Activated T-helper 17 cell treated with anti-CD3 and anti-CD28 coated beads, Interleukin-2, amount 50 U/mL, for 72 hours (primary cell): ENCODE measurements at regions not wholly inside any gene's neighbourhood (a gene's known extent, or its start where the extent isn't known, plus 50 kb on each side); places are given as distances from the start of the nearest gene placed in this dataset.
"Not testable (repeated sequence)": the region's sequence is repeated elsewhere in the genome, so short reads cannot be mapped to it uniquely, and the experiment has no call there.

ENCODE experiments used
- ATAC-seq: fragments of 150-1000 bp; cut with Tn5 transposase; replicated peaks from 2 replicates; pipeline ENCODE4 v1.10.0; 2021; ENCODE audit warnings: mild to moderate bottlenecking, moderate library complexity
- H3K27ac Mint-ChIP-seq: one replicate; pipeline ENCODE4 v1.8.0; 2022; ENCODE audit warnings: mixed read lengths
- H3K27me3 Mint-ChIP-seq: one replicate; pipeline ENCODE4 v1.8.0; 2022; ENCODE audit warnings: mixed read lengths
- H3K36me3 Mint-ChIP-seq: one replicate; pipeline ENCODE4 v1.8.0; 2022; ENCODE audit warnings: low read depth, mild to moderate bottlenecking, mixed read lengths
- H3K4me1 Mint-ChIP-seq: one replicate; pipeline ENCODE4 v1.8.0; 2022; ENCODE audit warnings: mixed read lengths
- H3K4me3 Mint-ChIP-seq: one replicate; pipeline ENCODE4 v1.8.0; 2022; ENCODE audit warnings: mild to moderate bottlenecking, mixed read lengths
- H3K9me3 Mint-ChIP-seq: one replicate; pipeline ENCODE4 v1.8.0; 2022; ENCODE audit warnings: mixed read lengths

GRCh38 chr3:170814822-170815221, 55.2 kb downstream of the RPL22L1 start:
- Mint-ChIP-seq H3K9me3 (no peaks in the 10 kb centered on the region), H3K36me3 (no peaks in the 10 kb centered on the region), H3K27me3 (peaks cover 13% of the 10 kb centered on the region), H3K4me3 (no peak overlapping the region), H3K27ac (no peak overlapping the region), H3K4me1 (peaks cover 5% of the 10 kb centered on the region)
- no peak for ATAC-seq

- H3K4me1 Mint-ChIP-seq = peaks cover 5% of the 10 kb centered on the region
- no peak overlapping the region for H3K27ac Mint-ChIP-seq
- H3K9me3 Mint-ChIP-seq = no peaks in the 10 kb centered on the region
- no peaks in the 10 kb centered on the region for H3K36me3 Mint-ChIP-seq
- no peak for ATAC-seq
- H3K4me3 Mint-ChIP-seq = no peak overlapping the region
- peaks cover 6% of the 10 kb centered on the region for H3K27me3 Mint-ChIP-seq
Measured at GRCh38 chr3:170813266-170813665, 56.7 kb downstream of the RPL22L1 start.

DNA sequence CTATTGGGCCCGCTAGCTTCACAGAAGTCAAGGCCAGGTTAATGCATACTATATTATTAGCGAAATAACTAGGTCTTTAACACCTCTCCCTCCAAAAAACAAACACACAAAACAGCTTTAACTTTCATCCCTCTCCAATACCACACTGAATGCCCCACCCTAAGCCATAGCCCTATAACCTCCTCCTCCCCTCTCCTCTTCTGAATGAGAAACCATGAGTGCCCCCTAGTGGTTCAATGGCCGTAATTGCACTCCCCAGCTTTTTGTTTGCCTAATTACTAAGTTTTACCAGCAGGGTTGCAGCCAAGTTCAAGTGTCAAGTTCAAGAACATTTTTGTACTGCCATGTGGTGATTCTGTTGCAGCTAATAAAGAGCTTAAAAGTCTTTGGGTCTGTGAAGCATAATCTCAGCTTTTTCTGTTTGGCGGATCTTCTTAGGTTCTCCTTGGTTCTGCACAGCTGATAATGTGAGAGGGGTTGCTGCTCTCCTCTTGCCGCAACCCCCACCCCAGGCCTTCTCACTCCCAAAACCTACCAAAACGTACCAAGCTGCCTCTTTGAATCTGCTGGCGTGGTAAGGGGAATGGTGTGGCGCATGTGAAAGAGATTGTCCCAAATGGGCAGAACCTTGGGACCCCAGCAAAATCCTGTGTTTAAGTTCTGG, 57.9 kb downstream of the RPL22L1 start:
- Mint-ChIP-seq H3K36me3 (no peaks in the 10 kb centered on the region), H3K27ac (no peak overlapping the region), H3K27me3 (no peaks in the 10 kb centered on the region), H3K4me3 (no peak overlapping the region), H3K4me1 (peaks cover 5% of the 10 kb centered on the region), H3K9me3 (no peaks in the 10 kb centered on the region)
- ATAC-seq = peak; percentile 70

DNA sequence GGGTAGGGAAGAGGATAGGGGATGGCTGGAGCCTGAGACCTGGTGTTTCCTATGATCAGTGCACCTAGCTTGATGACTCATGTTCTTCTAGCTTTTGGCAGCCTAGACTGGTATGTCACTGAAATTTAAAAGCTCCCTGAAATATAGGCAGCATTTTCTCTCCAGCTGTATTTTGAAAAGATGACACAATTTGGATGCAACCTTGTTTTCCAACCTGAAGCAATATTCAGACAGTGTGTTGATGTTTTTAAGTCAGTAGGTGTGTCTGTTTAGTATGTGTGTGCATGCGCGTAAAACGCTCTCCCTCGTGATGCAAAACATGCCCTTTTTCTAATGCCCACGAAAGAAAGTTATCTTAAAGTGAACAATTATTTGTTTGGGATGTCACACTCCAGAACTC, 58.5 kb downstream of the RPL22L1 start:
- no peaks in the 10 kb centered on the region for H3K27me3 Mint-ChIP-seq
- peaks cover 5% of the 10 kb centered on the region for H3K4me1 Mint-ChIP-seq
- ATAC-seq = no peak

GRCh38 chr3:170809975-170810357, 60.0 kb downstream of the RPL22L1 start:
- no peaks in the 10 kb centered on the region for H3K36me3 Mint-ChIP-seq
- peaks cover 5% of the 10 kb centered on the region for H3K4me1 Mint-ChIP-seq
- no peak for ATAC-seq

More for the DNA sequence above, 58.5 kb downstream of the RPL22L1 start:
- no peak overlapping the region for H3K27ac Mint-ChIP-seq
- H3K4me3 Mint-ChIP-seq = no peak overlapping the region
- H3K9me3 Mint-ChIP-seq = no peaks in the 10 kb centered on the region
- no peaks in the 10 kb centered on the region for H3K36me3 Mint-ChIP-seq

GRCh38 chr3:170809007-170809974, 60.7 kb downstream of the RPL22L1 start:
- H3K27ac Mint-ChIP-seq = peak overlapping the region; percentile 9
- peak; percentile 57 for ATAC-seq
- H3K9me3 Mint-ChIP-seq = no peaks in the 10 kb centered on the region
- no peak overlapping the region for H3K4me3 Mint-ChIP-seq
- no peaks in the 10 kb centered on the region for H3K36me3 Mint-ChIP-seq
- H3K27me3 Mint-ChIP-seq = peaks cover 8% of the 10 kb centered on the region
- peaks cover 5% of the 10 kb centered on the region for H3K4me1 Mint-ChIP-seq

More at GRCh38 chr3:170809975-170810357, 60.0 kb downstream of the RPL22L1 start:
- no peak overlapping the region for H3K4me3 Mint-ChIP-seq
- H3K27ac Mint-ChIP-seq = no peak overlapping the region
- peaks cover 6% of the 10 kb centered on the region for H3K27me3 Mint-ChIP-seq
- no peaks in the 10 kb centered on the region for H3K9me3 Mint-ChIP-seq

- Mint-ChIP-seq H3K27me3 (peaks cover 16% of the 10 kb centered on the region), H3K36me3 (no peaks in the 10 kb centered on the region), H3K4me3 (no peak overlapping the region), H3K9me3 (no peaks in the 10 kb centered on the region), H3K4me1 (peaks cover 5% of the 10 kb centered on the region), H3K27ac (peak overlapping the region; percentile 9)
- no peak for ATAC-seq
Measured at GRCh38 chr3:170808041-170808440, 62.0 kb downstream of the RPL22L1 start.

DNA sequence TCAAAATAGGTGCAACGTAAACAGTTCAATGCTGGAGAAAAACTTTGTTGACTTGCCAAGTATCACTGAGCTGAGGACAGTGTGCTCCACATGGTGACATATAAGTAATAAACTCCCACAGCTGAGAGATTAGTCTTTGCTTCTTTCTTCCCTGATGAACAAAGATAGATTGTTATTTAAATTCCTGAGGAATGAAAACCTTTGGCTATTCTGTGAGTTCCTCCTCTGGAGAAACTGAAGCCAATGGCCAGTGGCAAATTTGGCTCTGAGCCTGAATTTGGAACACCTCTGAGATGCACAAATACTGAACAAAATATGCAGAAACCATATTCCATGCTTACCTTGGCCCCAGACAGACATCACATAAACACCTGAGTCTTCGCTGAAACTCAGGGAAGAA, 63.3 kb downstream of the RPL22L1 start:
- ATAC-seq = no peak
- Mint-ChIP-seq H3K27ac (no peak overlapping the region), H3K4me1 (peaks cover under 1% of the 10 kb centered on the region), H3K9me3 (no peaks in the 10 kb centered on the region), H3K27me3 (peaks cover 26% of the 10 kb centered on the region), H3K36me3 (no peaks in the 10 kb centered on the region), H3K4me3 (no peak overlapping the region)

- no peak for ATAC-seq
- Mint-ChIP-seq H3K36me3 (no peaks in the 10 kb centered on the region), H3K27ac (no peak overlapping the region), H3K9me3 (no peaks in the 10 kb centered on the region), H3K27me3 (peaks cover 29% of the 10 kb centered on the region), H3K4me3 (no peak overlapping the region), H3K4me1 (no peaks in the 10 kb centered on the region)
Measured at GRCh38 chr3:170806141-170806540, 63.9 kb downstream of the RPL22L1 start.

- H3K4me1 Mint-ChIP-seq = not testable (repeated sequence)
Measured at GRCh38 chr3:170805296-170805695, 64.7 kb downstream of the RPL22L1 start.

GRCh38 chr3:170804634-170805033, 65.4 kb downstream of the RPL22L1 start:
- H3K27me3 Mint-ChIP-seq = peaks cover 29% of the 10 kb centered on the region
- ATAC-seq, H3K4me1 Mint-ChIP-seq, H3K27ac Mint-ChIP-seq, H3K36me3 Mint-ChIP-seq, H3K4me3 Mint-ChIP-seq, H3K9me3 Mint-ChIP-seq: not testable (repeated sequence)

More at GRCh38 chr3:170805296-170805695, 64.7 kb downstream of the RPL22L1 start:
- H3K9me3 Mint-ChIP-seq, H3K36me3 Mint-ChIP-seq, H3K27ac Mint-ChIP-seq, H3K4me3 Mint-ChIP-seq, ATAC-seq: not testable (repeated sequence)
- H3K27me3 Mint-ChIP-seq = peaks cover 29% of the 10 kb centered on the region

DNA sequence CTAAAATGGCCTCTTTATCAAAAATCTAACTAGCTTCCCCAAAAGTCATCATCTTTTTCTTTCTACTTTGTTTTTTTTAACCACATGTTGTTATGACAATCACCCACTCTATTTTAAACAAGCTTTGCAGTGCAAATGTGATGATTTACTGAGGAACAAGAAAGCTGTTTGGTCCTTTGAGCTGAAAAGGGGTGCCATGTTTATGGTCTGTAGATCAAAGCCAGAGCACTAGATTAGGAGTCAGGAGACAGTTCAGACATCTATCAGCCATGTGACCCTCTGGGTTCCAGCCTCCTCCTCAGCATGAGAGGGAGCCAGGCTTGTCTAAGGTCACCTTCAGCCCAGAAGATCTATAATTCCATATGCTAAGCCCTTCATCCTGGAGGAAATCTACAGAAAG, 65.9 kb downstream of the RPL22L1 start:
- Mint-ChIP-seq H3K9me3 (no peaks in the 10 kb centered on the region), H3K4me3 (no peak overlapping the region), H3K27ac (no peak overlapping the region), H3K36me3 (no peaks in the 10 kb centered on the region), H3K27me3 (peaks cover 31% of the 10 kb centered on the region), H3K4me1 (no peaks in the 10 kb centered on the region)
- ATAC-seq = no peak

DNA sequence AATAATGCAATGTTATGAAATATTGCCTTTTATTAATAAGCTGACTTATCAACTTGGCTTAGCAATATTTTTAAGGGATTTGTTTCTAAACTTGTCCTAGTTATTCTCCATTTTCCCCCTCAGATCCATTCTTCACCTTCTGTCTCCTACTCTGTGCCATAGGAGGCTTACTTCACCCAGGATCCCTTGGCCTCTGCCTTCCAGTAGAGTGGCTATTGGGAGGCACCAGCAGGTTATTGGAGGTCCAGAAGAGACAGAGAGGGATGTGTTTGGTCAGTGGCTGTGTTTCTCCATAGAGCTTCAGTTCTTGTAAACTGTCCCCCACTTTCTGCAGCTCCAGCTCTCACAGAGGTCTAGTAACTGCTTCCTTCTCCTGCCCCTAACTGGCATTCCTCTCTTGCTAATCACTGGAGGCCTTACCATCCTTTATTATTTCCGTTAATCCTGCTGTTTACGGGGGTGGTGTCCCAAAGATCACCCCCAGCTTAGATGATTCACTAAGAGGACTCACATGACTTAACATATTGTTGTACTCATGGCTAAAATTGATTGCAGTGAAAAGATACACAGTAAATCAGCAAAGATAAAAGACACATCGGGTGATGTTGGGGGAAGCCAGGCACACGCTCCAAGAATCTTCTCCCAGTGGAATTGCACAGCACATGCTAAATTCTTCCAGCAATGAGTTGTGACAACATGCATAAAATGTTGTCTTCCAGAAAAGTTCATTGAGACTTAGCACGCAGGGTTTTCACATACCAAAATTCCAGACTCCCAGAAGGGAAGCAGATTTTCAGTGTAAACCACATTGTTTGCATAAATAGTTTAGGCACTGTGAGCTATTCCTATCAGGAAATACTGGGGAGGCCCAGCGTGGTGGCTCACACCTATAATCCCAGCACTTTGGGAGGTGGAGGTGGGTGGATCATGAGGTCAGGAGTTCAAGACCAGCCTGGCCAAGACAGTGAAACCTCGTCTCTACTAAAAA, 67.5 kb downstream of the RPL22L1 start:
- Mint-ChIP-seq H3K4me3 (no peak overlapping the region), H3K4me1 (no peaks in the 10 kb centered on the region), H3K9me3 (no peaks in the 10 kb centered on the region), H3K36me3 (no peaks in the 10 kb centered on the region), H3K27me3 (peaks cover 35% of the 10 kb centered on the region), H3K27ac (no peak overlapping the region)
- no peak for ATAC-seq

DNA sequence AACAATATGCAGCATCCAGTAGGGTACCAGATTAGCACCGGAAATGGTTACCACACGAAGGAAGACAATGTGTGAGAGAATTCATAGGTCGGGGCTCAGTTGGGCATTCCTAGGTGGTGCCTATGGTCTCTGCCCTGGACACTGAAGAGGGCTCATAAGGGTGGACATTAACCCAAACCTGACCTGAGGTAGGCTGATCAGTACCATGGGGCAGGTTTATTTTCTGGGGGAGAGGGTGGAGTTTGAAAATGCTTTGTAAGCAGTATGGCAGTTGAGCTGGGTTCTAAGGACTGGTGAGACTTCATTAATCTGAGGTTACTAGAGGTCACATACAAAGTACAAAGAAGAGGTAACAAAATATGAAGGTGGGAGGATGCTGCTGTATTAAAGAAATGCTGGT, 68.4 kb downstream of the RPL22L1 start:
- Mint-ChIP-seq H3K9me3 (no peaks in the 10 kb centered on the region), H3K4me1 (no peaks in the 10 kb centered on the region), H3K27me3 (peaks cover 35% of the 10 kb centered on the region), H3K27ac (no peak overlapping the region), H3K4me3 (no peak overlapping the region), H3K36me3 (no peaks in the 10 kb centered on the region)
- ATAC-seq = no peak
